Activated CD8-positive, alpha-beta memory T cell treated with anti-CD3 and anti-CD28 coated beads, Interleukin-2, amount 10 ng/mL, durations not matched to agents 7 days and 5 days (primary cell): ENCODE measurements at regions not wholly inside any gene's neighbourhood (a gene's known extent, or its start where the extent isn't known, plus 50 kb on each side); places are given as distances from the start of the nearest gene placed in this dataset.
"Not testable (repeated sequence)": the region's sequence is repeated elsewhere in the genome, so short reads cannot be mapped to it uniquely, and the experiment has no call there.

Source experiments
- ATAC-seq: fragments of 150-1000 bp; cut with Tn5 transposase; one replicate; pipeline ENCODE4 v1.10.0; 2021; ENCODE audit warnings: moderate library complexity
- CTCF ChIA-PET: fragments of 350-600 bp; sonication (Branson Sonifier 250); formaldehyde crosslinking; loops from one replicate; lab custom pipeline; 2021; ENCODE audit warnings: antibody characterized with exemption; lab: Charles Lee
- DNase-seq: peaks from one replicate; pipeline ENCODE4 v3.0.0-alpha.2; 2020
- H3K27ac Mint-ChIP-seq: one replicate; pipeline ENCODE4 v1.8.0; 2021; ENCODE audit warnings: mild to moderate bottlenecking, mixed read lengths
- H3K27me3 Mint-ChIP-seq: one replicate; pipeline ENCODE4 v1.8.0; 2021; ENCODE audit warnings: mixed read lengths
- H3K36me3 Mint-ChIP-seq: one replicate; pipeline ENCODE4 v1.8.0; 2021; ENCODE audit warnings: mild to moderate bottlenecking, mixed read lengths
- H3K4me1 Mint-ChIP-seq: one replicate; pipeline ENCODE4 v1.8.0; 2021; ENCODE audit warnings: mixed read lengths
- H3K4me3 Mint-ChIP-seq: one replicate; pipeline ENCODE4 v1.8.0; 2021; ENCODE audit warnings: mild to moderate bottlenecking, moderate library complexity, mixed read lengths
- H3K9me3 Mint-ChIP-seq: one replicate; pipeline ENCODE4 v1.8.0; 2022; ENCODE audit warnings: low read depth, mixed read lengths

GRCh38 chr1:199920635-199921034, 106.9 kb upstream of the NR5A2 start:
- CTCF ChIA-PET, result no interaction called here
- Mint-ChIP-seq H3K27ac (no peak overlapping the region), H3K9me3 (no peaks in the 10 kb centered on the region), H3K27me3 (peaks cover 54% of the 10 kb centered on the region), H3K4me1 (no peaks in the 10 kb centered on the region), H3K4me3 (no peak overlapping the region), H3K36me3 (no peaks in the 10 kb centered on the region)
- DNase-seq (no peak), ATAC-seq (no peak)

- CTCF ChIA-PET, result no interaction called here
- Mint-ChIP-seq H3K9me3 (no peaks in the 10 kb centered on the region), H3K4me3 (no peak overlapping the region), H3K27me3 (peaks cover 27% of the 10 kb centered on the region), H3K36me3 (no peaks in the 10 kb centered on the region), H3K27ac (no peak overlapping the region), H3K4me1 (peaks cover 6% of the 10 kb centered on the region)
- ATAC-seq (no peak), DNase-seq (no peak)
These were observed 98.0 kb upstream of the NR5A2 start for GRCh38 chr1:199929556-199929955.

DNA sequence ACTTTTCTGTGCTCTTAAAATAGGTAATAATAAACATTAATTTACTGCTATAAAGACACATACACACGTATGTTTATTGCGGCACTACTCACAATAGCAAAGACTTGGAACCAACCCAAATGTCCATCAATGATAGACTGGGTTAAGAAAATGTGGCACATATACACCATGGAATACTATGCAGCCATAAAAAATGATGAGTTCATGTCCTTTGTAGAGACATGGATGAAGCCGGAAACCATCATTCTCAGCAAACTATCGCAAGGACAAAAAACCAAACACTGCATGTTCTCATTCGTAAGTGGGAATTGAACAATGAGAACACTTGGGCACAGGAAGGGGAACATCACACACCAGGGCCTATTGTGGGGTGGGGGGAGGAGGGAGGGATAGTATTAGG, 97.4 kb upstream of the NR5A2 start:
- CTCF ChIA-PET, DNase-seq, H3K36me3 Mint-ChIP-seq, H3K9me3 Mint-ChIP-seq, H3K4me1 Mint-ChIP-seq, ATAC-seq, H3K4me3 Mint-ChIP-seq, H3K27ac Mint-ChIP-seq: not testable (repeated sequence)
- peaks cover 27% of the 10 kb centered on the region for H3K27me3 Mint-ChIP-seq

DNA sequence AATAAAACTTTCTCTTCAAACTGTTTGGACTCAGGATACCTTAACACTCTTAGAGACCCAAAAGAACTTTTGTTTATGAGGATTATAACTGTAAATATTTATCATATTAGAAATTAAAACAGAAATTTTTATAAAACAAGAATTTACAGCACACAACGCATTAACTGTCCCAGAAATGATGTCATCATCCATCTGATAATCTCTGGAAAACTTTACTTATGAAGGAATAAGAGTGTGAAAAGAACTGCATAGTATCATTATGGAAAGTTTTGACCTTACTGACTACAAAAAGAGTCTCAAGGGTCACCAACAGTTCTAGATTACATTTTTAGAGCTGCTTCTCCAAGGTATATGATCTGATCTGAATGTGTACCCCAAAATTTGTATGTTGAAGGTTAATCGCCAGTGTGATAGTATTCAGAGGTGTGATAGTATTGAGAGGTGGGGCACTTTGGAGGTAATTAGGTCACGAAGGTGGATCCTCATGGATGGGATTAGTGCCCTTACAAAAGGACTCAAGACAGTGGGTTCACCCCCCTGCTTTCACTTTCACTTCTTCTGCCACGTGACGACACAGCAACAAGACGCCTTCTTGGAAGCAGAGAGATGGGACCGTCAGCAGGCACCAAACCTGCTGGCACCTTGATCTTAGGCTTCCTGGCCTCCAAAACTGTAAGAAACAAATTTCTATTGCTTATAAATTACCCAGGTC, 95.7 kb upstream of the NR5A2 start:
- ATAC-seq (no peak), DNase-seq (peak; percentile 45)
- Mint-ChIP-seq H3K36me3 (no peaks in the 10 kb centered on the region), H3K4me3 (no peak overlapping the region), H3K4me1 (peaks cover 6% of the 10 kb centered on the region), H3K27ac (no peak overlapping the region), H3K27me3 (peaks cover 41% of the 10 kb centered on the region), H3K9me3 (no peaks in the 10 kb centered on the region)
- CTCF ChIA-PET, result no interaction called here

DNA sequence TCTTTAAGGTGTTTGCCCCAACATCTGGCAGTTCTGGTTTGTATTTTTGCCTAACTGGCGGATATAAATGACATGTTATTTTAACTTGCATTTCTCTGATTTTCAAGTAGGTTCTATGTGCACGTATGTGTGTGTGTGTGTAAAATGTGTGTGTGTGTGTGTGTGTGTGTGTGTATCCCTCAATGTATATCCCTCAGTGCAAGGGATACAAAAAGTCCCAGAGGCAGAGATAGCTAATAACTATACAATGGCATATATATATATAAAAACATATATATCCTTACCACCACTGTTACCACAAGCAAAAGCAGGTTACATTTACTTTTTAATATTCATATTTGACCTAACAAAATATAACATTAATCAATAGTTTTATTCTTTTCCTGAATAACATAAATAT, 95.0 kb upstream of the NR5A2 start:
- Mint-ChIP-seq H3K27ac (no peak overlapping the region), H3K9me3 (no peaks in the 10 kb centered on the region), H3K4me3 (no peak overlapping the region), H3K27me3 (peaks cover 43% of the 10 kb centered on the region), H3K36me3 (no peaks in the 10 kb centered on the region), H3K4me1 (peaks cover 6% of the 10 kb centered on the region)
- ATAC-seq (no peak), DNase-seq (no peak)
- CTCF ChIA-PET, result no interaction called here

GRCh38 chr1:199936441-199936840, 91.1 kb upstream of the NR5A2 start:
- peaks cover 15% of the 10 kb centered on the region for H3K4me1 Mint-ChIP-seq
- no peak for DNase-seq
- H3K36me3 Mint-ChIP-seq, result no peaks in the 10 kb centered on the region
- H3K27me3 Mint-ChIP-seq, result peaks cover 64% of the 10 kb centered on the region
- no peak for ATAC-seq
- no peak overlapping the region for H3K4me3 Mint-ChIP-seq
- no peak overlapping the region for H3K27ac Mint-ChIP-seq
- CTCF ChIA-PET, result no interaction called here
- no peaks in the 10 kb centered on the region for H3K9me3 Mint-ChIP-seq

- Mint-ChIP-seq H3K4me1 (peaks cover 18% of the 10 kb centered on the region), H3K27me3 (peaks cover 65% of the 10 kb centered on the region), H3K9me3 (no peaks in the 10 kb centered on the region), H3K27ac (no peak overlapping the region), H3K4me3 (no peak overlapping the region), H3K36me3 (no peaks in the 10 kb centered on the region)
- CTCF ChIA-PET, result no interaction called here
- no peak for DNase-seq
- no peak for ATAC-seq
These were observed 90.3 kb upstream of the NR5A2 start for GRCh38 chr1:199937161-199937560.

DNA sequence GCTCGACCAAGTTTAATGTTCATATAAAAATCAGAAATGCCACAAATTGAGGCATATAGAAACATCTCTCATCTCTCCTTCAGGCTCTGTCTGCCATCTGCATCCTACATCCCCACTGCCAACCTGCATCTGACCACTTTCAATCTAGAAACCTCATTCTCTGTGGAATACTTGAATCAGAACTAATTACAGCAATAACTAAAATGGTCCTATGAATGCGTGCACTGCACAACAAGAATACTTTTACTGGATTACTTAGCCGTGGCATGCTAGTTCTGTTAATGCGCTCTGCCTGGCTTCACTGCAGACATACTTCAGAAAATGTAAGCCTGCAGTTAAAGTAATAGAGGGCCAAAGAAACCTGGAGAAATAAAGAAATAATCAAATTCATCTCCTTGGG, 89.8 kb upstream of the NR5A2 start:
- no peak for ATAC-seq
- H3K4me1 Mint-ChIP-seq, result peaks cover 16% of the 10 kb centered on the region
- CTCF ChIA-PET, result no interaction called here
- H3K27ac Mint-ChIP-seq, result no peak overlapping the region
- H3K36me3 Mint-ChIP-seq, result no peaks in the 10 kb centered on the region
- H3K9me3 Mint-ChIP-seq, result no peaks in the 10 kb centered on the region
- H3K4me3 Mint-ChIP-seq, result no peak overlapping the region
- H3K27me3 Mint-ChIP-seq, result peaks cover 64% of the 10 kb centered on the region
- DNase-seq, result no peak

DNA sequence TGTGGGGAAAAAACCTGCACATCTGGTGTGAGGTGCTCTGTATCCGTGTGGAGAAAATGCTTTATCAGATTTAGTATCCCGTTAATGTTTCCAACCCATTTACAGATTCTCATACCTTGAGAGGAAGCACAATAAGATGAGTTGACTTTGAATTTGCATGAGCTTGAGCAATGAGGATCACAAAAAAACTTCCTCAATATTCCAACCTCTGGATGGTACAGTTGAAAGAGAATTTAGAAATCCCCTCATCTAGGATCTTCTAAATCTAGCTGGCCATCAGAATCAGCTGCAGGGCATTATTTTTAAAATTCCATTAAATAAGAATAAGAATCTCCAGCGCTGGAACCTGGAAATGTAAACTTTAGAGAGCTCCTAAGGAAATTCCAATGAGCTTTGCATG, 82.5 kb upstream of the NR5A2 start:
- DNase-seq (no peak), ATAC-seq (no peak)
- H3K27ac Mint-ChIP-seq, result no peak overlapping the region
- H3K4me1 Mint-ChIP-seq, result peaks cover 19% of the 10 kb centered on the region
- no peaks in the 10 kb centered on the region for H3K9me3 Mint-ChIP-seq
- CTCF ChIA-PET, result no interaction called here
- H3K36me3 Mint-ChIP-seq, result no peaks in the 10 kb centered on the region
- H3K4me3 Mint-ChIP-seq, result no peak overlapping the region
- H3K27me3 Mint-ChIP-seq, result peaks cover 78% of the 10 kb centered on the region

DNA sequence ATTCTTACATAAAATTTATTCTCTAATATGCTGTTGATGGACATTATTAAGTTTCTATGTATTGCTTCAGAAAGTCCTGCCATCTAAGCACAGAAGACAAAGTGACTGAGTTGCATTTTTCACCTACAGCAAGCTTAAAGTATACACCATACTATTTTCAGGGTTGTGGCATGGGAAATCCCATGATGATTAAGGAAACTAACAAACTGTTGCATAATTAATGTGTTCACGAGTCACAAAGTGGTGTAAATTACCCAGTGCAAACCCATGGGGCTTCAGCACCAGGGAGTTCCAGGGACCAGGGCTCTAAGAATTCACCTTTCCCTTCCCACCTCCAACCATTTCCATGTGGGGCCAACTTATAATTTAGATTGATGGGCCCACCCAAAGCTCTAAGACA, 81.9 kb upstream of the NR5A2 start:
- peaks cover 74% of the 10 kb centered on the region for H3K27me3 Mint-ChIP-seq
- no peak overlapping the region for H3K27ac Mint-ChIP-seq
- ATAC-seq (no peak), DNase-seq (no peak)
- CTCF ChIA-PET, result no interaction called here
- H3K4me1 Mint-ChIP-seq, result peaks cover 18% of the 10 kb centered on the region
- H3K36me3 Mint-ChIP-seq, result no peaks in the 10 kb centered on the region
- H3K9me3 Mint-ChIP-seq, result no peaks in the 10 kb centered on the region
- no peak overlapping the region for H3K4me3 Mint-ChIP-seq

DNA sequence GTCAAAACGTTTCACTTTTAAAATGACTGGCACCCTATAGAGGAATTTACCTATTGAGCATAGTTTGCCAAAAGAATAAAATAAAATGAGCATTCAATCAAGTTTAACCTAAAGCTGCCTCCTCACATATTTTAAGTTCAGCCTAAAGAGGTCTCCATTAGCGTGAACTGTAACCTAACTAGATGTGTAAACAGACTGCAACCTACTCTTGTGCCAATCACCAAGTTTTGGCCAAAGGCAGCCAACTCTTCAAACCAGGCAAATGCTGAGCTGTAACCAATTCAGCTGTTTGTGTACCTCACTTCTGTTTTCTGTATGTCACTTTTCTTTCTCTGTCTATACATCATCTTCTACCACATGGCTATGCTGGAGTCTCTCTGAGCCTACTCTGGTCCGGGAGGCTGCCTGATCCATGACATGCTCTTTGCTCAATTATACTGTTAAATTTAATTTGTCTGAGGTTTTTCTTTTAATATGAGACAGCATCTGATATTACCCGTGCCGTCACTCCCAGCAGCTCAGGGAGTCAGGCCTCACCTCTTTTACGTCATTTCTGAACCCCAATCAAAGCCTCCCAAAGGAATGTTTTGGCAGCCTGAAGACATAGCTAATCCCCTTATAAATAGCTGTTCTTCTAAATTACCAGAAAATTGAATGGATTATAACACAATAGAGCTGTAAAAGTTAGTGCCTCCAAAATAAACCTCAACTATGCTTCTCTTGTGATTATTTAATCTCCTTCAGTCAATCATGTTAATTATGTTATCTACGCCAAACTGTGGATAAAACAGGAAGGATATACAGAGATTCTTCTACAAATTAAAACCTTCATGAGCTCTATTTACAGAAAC, 81.0 kb upstream of the NR5A2 start:
- H3K36me3 Mint-ChIP-seq, result no peaks in the 10 kb centered on the region
- ATAC-seq (no peak), DNase-seq (no peak)
- H3K4me1 Mint-ChIP-seq, result peaks cover 10% of the 10 kb centered on the region
- no peaks in the 10 kb centered on the region for H3K9me3 Mint-ChIP-seq
- CTCF ChIA-PET, result interaction anchor here (1.4 kb wide), 1 partner anchor 26 kb away, joined by 3 read pairs; no protein-coding TSS in a partner anchor
- H3K4me3 Mint-ChIP-seq, result no peak overlapping the region
- H3K27ac Mint-ChIP-seq, result no peak overlapping the region
- H3K27me3 Mint-ChIP-seq, result peaks cover 72% of the 10 kb centered on the region

DNA sequence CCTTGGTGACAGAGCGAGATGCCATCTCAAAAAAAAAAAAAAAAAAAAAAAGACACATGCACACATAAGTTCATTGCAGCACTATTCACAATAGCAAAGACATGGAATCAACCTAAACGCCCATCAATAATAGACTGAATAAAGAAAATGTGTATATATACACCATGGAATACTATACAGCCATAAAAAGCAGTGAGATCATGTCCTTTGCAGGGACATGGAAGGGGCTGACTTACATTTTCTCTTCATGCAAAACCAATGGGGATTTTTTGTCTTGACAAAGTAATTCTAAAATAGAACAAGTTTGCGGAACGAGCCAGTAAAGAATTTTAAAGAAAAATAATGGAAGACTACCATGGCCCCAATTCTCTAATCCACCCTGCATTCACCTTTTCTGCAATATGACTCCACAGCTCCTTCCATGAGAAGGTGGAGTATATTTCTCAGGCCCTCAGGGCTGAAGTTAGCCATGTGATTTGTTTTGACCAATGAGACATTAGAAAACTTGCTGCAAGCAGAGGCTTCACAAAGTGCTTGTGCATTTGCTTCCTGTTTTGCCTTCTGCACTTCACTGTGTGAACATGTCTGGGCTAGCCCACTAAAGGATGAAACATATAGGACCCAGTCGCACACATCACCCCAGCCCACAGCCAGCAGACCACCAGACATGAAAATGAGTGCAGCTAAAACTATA, 78.8 kb upstream of the NR5A2 start:
- H3K27me3 Mint-ChIP-seq, result peaks cover 60% of the 10 kb centered on the region
- H3K9me3 Mint-ChIP-seq, result no peaks in the 10 kb centered on the region
- no peak for DNase-seq
- H3K4me3 Mint-ChIP-seq, result no peak overlapping the region
- no peak for ATAC-seq
- no peaks in the 10 kb centered on the region for H3K36me3 Mint-ChIP-seq
- H3K4me1 Mint-ChIP-seq, result peaks cover 4% of the 10 kb centered on the region
- CTCF ChIA-PET, result interaction anchor here (0.7 kb wide), 1 partner anchor 405 kb away, joined by 3 read pairs; no protein-coding TSS in a partner anchor
- H3K27ac Mint-ChIP-seq, result no peak overlapping the region

- CTCF ChIA-PET, H3K4me1 Mint-ChIP-seq, H3K4me3 Mint-ChIP-seq, H3K27ac Mint-ChIP-seq, ATAC-seq, H3K36me3 Mint-ChIP-seq, H3K9me3 Mint-ChIP-seq, DNase-seq: not testable (repeated sequence)
- H3K27me3 Mint-ChIP-seq, result peaks cover 50% of the 10 kb centered on the region
These were observed 76.5 kb upstream of the NR5A2 start for GRCh38 chr1:199951005-199951404.
